Testis (tissue), 2 donors: ENCODE measurements at regions not wholly inside any gene's neighbourhood (a gene's known extent, or its start where the extent isn't known, plus 50 kb on each side); places are given as distances from the start of the nearest gene placed in this dataset.

ENCODE experiments used
- CTCF ChIP-seq, 3 experiments: fragments of 450-650 bp in 2 of 3; fragments of 200-600 bp in 1 of 3; sonication (generic) in 1 of 3; IDR thresholded peaks; one replicate each; pipeline ENCODE4 v1.5.1; 2016 to 2019; ENCODE audit warnings: antibody characterized with exemption in 3 of 3, mild to moderate bottlenecking in 2 of 3, moderate library complexity in 1 of 3
- POLR2A ChIP-seq: fragments of 450-650 bp; IDR thresholded peaks from one replicate; pipeline ENCODE4 v1.6.1; 2017; ENCODE audit warnings: antibody characterized with exemption, mild to moderate bottlenecking, moderate library complexity

GRCh38 chr3:21920421-21920861 is 169.4 kb upstream of the ZNF385D start:
- TF ChIP-seq POLR2A = no peak
- no peak for TF ChIP-seq CTCF (IDR thresholded peaks at IDR 0.05)
